ENCODE measurements at regions not wholly inside any gene's neighbourhood (a gene's known extent, or its start where the extent isn't known, plus 50 kb on each side); places are given as distances from the start of the nearest gene placed in this dataset.

DNA sequence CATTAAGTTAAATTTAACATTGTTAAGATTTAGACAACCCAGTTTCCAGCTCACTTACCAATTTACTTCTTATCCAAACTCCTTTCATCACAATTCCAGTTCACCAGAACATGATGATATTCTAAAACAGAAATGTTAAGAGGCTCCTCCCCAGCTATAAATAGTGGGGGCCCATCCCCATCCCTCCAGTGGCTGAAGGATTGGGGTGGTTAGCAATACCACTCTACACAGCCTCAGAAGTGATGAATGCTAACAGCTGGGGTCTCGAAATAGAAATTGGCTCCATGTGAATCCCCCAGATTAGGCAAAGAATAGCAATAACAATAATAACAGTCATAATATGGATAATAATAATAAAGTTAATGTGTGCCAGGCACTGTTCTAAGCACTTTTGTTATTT, 97.9 kb upstream of the NCAM1 start:
- Histone ChIP-seq H3K27me3 (no peaks in the 10 kb centered on the region), H3K9me3 (no peaks in the 10 kb centered on the region), H3K4me3 (no peak overlapping the region), H3K36me3 (no peaks in the 10 kb centered on the region), H3K4me1 (ENCODE audit: insufficient read depth) (no peaks in the 10 kb centered on the region), H3K27ac (no peak overlapping the region)
- DNase-seq = no peak
- TF ChIP-seq, protein P1, sequence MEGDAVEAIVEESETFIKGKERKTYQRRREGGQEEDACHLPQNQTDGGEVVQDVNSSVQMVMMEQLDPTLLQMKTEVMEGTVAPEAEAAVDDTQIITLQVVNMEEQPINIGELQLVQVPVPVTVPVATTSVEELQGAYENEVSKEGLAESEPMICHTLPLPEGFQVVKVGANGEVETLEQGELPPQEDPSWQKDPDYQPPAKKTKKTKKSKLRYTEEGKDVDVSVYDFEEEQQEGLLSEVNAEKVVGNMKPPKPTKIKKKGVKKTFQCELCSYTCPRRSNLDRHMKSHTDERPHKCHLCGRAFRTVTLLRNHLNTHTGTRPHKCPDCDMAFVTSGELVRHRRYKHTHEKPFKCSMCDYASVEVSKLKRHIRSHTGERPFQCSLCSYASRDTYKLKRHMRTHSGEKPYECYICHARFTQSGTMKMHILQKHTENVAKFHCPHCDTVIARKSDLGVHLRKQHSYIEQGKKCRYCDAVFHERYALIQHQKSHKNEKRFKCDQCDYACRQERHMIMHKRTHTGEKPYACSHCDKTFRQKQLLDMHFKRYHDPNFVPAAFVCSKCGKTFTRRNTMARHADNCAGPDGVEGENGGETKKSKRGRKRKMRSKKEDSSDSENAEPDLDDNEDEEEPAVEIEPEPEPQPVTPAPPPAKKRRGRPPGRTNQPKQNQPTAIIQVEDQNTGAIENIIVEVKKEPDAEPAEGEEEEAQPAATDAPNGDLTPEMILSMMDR (IDR thresholded peaks at IDR 0.05) = no peak
- no peak for TF ChIP-seq EP300 (IDR thresholded peaks at IDR 0.05)
- no peak for TF ChIP-seq POLR2A (IDR thresholded peaks at IDR 0.05)
- WGBS, 3 donors = 70 to 88% (median 71%) methylated on average over 1 of the region's 1 CpG
- intact Hi-C loops (cut with DNase I) = no loop called here

DNA sequence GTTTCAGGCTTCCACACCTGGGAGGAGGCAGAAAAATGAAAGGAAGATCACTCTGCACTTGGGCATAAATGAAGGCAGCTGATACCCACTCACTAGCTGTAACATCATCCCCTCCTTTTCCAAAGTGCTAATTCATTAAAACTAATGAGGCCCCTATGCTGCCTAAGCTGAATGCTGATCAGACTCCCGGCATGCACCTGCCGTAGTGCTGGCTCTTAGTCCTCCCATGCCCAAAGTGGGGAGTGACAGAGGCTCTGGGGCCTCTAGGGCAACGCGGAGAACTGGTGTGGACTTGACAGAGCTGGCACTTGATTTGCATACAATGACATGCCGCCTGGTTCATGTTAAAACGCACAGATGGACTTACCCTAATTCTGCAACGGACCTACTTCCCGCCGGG, 96.5 kb upstream of the NCAM1 start:
- intact Hi-C loops (cut with DNase I) = no loop called here

GRCh38 chr11:112871909-112872500, 89.2 kb upstream of the NCAM1 start:
- no peaks in the 10 kb centered on the region for H3K36me3 ChIP-seq
- no peaks in the 10 kb centered on the region for H3K27me3 ChIP-seq
- H3K27ac ChIP-seq = no peak overlapping the region
- no peak overlapping the region for H3K4me3 ChIP-seq
- intact Hi-C loops (cut with DNase I) = no loop called here
- TF ChIP-seq POLR2A (IDR thresholded peaks at IDR 0.05) = no peak
- TF ChIP-seq EP300 (IDR thresholded peaks at IDR 0.05) = no peak
- TF ChIP-seq, protein P1 (IDR thresholded peaks at IDR 0.05) = no peak
- no peak for DNase-seq
- 43 to 49% (median 48%) methylated on average over 7 of the region's 7 CpGs for WGBS, 3 donors
- H3K4me1 ChIP-seq (ENCODE audit: insufficient read depth) = no peaks in the 10 kb centered on the region
- no peaks in the 10 kb centered on the region for H3K9me3 ChIP-seq

More for the DNA sequence above, 96.5 kb upstream of the NCAM1 start:
- Histone ChIP-seq H3K27me3 (no peaks in the 10 kb centered on the region), H3K4me1 (ENCODE audit: insufficient read depth) (no peaks in the 10 kb centered on the region), H3K4me3 (no peak overlapping the region), H3K27ac (no peak overlapping the region), H3K9me3 (no peaks in the 10 kb centered on the region), H3K36me3 (no peaks in the 10 kb centered on the region)
- 86 to 92% (median 88%) methylated on average over 9 of the region's 9 CpGs for WGBS, 3 donors
- DNase-seq = no peak
- TF ChIP-seq, protein P1 (IDR thresholded peaks at IDR 0.05) = no peak
- no peak for TF ChIP-seq POLR2A (IDR thresholded peaks at IDR 0.05)
- TF ChIP-seq EP300 (IDR thresholded peaks at IDR 0.05) = no peak

- Histone ChIP-seq H3K27me3 (no peaks in the 10 kb centered on the region), H3K4me1 (ENCODE audit: insufficient read depth) (no peaks in the 10 kb centered on the region), H3K4me3 (no peak overlapping the region), H3K27ac (no peak overlapping the region), H3K36me3 (no peaks in the 10 kb centered on the region), H3K9me3 (no peaks in the 10 kb centered on the region)
- no peak for DNase-seq
- WGBS, 3 donors = 61 to 77% (median 76%) methylated on average over 3 of the region's 3 CpGs
- intact Hi-C loops (cut with DNase I) = no loop called here
- no peak for TF ChIP-seq EP300 (IDR thresholded peaks at IDR 0.05)
- TF ChIP-seq, protein P1 (IDR thresholded peaks at IDR 0.05) = no peak
- TF ChIP-seq POLR2A (IDR thresholded peaks at IDR 0.05) = no peak
Measured at GRCh38 chr11:112874980-112875379, 86.2 kb upstream of the NCAM1 start.

Data from ovary (tissue), 7 donors.